ENCODE measurements at regions not wholly inside any gene's neighbourhood (a gene's known extent, or its start where the extent isn't known, plus 50 kb on each side); places are given as distances from the start of the nearest gene placed in this dataset.

DNA sequence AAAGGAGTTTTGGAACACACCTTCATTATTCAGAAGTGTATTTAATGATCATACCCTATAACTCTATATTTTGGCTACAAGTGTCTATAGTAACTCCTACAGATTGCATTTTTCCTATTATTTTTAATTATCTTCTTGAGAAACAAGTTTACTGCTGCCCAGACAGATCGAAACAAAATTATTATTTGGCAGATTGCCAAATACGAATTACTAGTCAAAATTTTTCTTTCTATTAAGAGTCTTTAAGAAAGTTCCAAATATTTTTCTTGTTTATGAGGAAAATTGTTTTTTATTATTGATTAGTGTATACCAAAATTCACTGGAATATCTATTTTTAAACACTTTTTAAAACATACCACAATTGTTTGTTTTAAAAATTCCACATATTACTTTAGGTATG is 821.9 kb upstream of the SLC35B3 start:
- TF ChIP-seq, protein P1, sequence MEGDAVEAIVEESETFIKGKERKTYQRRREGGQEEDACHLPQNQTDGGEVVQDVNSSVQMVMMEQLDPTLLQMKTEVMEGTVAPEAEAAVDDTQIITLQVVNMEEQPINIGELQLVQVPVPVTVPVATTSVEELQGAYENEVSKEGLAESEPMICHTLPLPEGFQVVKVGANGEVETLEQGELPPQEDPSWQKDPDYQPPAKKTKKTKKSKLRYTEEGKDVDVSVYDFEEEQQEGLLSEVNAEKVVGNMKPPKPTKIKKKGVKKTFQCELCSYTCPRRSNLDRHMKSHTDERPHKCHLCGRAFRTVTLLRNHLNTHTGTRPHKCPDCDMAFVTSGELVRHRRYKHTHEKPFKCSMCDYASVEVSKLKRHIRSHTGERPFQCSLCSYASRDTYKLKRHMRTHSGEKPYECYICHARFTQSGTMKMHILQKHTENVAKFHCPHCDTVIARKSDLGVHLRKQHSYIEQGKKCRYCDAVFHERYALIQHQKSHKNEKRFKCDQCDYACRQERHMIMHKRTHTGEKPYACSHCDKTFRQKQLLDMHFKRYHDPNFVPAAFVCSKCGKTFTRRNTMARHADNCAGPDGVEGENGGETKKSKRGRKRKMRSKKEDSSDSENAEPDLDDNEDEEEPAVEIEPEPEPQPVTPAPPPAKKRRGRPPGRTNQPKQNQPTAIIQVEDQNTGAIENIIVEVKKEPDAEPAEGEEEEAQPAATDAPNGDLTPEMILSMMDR (IDR thresholded peaks at IDR 0.05; ENCODE audit: low read depth, low read length, missing input control) = no peak
- TF ChIP-seq, protein P2, sequence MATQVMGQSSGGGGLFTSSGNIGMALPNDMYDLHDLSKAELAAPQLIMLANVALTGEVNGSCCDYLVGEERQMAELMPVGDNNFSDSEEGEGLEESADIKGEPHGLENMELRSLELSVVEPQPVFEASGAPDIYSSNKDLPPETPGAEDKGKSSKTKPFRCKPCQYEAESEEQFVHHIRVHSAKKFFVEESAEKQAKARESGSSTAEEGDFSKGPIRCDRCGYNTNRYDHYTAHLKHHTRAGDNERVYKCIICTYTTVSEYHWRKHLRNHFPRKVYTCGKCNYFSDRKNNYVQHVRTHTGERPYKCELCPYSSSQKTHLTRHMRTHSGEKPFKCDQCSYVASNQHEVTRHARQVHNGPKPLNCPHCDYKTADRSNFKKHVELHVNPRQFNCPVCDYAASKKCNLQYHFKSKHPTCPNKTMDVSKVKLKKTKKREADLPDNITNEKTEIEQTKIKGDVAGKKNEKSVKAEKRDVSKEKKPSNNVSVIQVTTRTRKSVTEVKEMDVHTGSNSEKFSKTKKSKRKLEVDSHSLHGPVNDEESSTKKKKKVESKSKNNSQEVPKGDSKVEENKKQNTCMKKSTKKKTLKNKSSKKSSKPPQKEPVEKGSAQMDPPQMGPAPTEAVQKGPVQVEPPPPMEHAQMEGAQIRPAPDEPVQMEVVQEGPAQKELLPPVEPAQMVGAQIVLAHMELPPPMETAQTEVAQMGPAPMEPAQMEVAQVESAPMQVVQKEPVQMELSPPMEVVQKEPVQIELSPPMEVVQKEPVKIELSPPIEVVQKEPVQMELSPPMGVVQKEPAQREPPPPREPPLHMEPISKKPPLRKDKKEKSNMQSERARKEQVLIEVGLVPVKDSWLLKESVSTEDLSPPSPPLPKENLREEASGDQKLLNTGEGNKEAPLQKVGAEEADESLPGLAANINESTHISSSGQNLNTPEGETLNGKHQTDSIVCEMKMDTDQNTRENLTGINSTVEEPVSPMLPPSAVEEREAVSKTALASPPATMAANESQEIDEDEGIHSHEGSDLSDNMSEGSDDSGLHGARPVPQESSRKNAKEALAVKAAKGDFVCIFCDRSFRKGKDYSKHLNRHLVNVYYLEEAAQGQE (IDR thresholded peaks at IDR 0.05) = no peak
- TF ChIP-seq HNF4G (IDR thresholded peaks at IDR 0.05) = no peak
- TF ChIP-seq, protein P3, sequence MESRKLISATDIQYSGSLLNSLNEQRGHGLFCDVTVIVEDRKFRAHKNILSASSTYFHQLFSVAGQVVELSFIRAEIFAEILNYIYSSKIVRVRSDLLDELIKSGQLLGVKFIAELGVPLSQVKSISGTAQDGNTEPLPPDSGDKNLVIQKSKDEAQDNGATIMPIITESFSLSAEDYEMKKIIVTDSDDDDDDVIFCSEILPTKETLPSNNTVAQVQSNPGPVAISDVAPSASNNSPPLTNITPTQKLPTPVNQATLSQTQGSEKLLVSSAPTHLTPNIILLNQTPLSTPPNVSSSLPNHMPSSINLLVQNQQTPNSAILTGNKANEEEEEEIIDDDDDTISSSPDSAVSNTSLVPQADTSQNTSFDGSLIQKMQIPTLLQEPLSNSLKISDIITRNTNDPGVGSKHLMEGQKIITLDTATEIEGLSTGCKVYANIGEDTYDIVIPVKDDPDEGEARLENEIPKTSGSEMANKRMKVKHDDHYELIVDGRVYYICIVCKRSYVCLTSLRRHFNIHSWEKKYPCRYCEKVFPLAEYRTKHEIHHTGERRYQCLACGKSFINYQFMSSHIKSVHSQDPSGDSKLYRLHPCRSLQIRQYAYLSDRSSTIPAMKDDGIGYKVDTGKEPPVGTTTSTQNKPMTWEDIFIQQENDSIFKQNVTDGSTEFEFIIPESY (IDR thresholded peaks at IDR 0.05) = no peak
- TF ChIP-seq, protein P4, sequence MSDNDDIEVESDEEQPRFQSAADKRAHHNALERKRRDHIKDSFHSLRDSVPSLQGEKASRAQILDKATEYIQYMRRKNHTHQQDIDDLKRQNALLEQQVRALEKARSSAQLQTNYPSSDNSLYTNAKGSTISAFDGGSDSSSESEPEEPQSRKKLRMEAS (IDR thresholded peaks at IDR 0.05) = no peak

Measured in liver (tissue), 3 donors.